ENCODE measurements at regions not wholly inside any gene's neighbourhood (a gene's known extent, or its start where the extent isn't known, plus 50 kb on each side); places are given as distances from the start of the nearest gene placed in this dataset.

GRCh38 chr7:12085516-12085915 lies 125.6 kb upstream of the TMEM106B start:
- DNase-seq (ENCODE audit: low read depth) = no peak
- TF ChIP-seq CTCF (conservative IDR thresholded peaks at IDR 0.05; ENCODE audit: low read depth, low read length) = no peak
- H3K4me3 ChIP-seq (ENCODE audit: low read depth, low read length) = no peak overlapping the region

- H3K4me3 ChIP-seq (ENCODE audit: low read depth, low read length) = no peak overlapping the region
These were observed 120.9 kb upstream of the TMEM106B start for GRCh38 chr7:12089951-12090756.

GRCh38 chr7:12090757-12091221 lies 120.3 kb upstream of the TMEM106B start:
- TF ChIP-seq CTCF (conservative IDR thresholded peaks at IDR 0.05; ENCODE audit: low read depth, low read length) = no peak
- DNase-seq (ENCODE audit: low read depth) = no peak
- H3K4me3 ChIP-seq (ENCODE audit: low read depth, low read length) = no peak overlapping the region

More at GRCh38 chr7:12089951-12090756, 120.9 kb upstream of the TMEM106B start:
- no peak for TF ChIP-seq CTCF (conservative IDR thresholded peaks at IDR 0.05; ENCODE audit: low read depth, low read length)
- no peak for DNase-seq (ENCODE audit: low read depth)

DNA sequence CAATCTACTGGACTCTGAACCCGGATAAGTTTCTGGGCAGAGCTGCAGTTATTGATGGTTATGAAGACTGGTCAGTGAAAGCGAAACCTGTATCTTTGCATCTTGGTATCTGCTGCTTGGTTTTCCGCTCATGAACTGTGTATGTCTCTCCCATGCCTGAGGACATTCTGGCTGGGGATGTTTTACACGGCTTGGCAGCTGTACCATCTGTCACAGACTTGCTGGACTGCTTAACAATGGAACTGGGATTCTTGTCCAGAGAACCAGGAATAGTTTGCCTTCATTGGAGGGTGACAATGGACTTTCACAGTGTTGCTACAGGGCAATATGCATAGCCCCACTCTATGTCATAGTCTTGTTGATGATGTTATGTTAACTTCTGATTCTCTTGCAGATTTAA lies 119.9 kb upstream of the TMEM106B start:
- TF ChIP-seq CTCF (conservative IDR thresholded peaks at IDR 0.05; ENCODE audit: low read depth, low read length) = no peak
- no peak for DNase-seq (ENCODE audit: low read depth)
- no peak overlapping the region for H3K4me3 ChIP-seq (ENCODE audit: low read depth, low read length)

DNA sequence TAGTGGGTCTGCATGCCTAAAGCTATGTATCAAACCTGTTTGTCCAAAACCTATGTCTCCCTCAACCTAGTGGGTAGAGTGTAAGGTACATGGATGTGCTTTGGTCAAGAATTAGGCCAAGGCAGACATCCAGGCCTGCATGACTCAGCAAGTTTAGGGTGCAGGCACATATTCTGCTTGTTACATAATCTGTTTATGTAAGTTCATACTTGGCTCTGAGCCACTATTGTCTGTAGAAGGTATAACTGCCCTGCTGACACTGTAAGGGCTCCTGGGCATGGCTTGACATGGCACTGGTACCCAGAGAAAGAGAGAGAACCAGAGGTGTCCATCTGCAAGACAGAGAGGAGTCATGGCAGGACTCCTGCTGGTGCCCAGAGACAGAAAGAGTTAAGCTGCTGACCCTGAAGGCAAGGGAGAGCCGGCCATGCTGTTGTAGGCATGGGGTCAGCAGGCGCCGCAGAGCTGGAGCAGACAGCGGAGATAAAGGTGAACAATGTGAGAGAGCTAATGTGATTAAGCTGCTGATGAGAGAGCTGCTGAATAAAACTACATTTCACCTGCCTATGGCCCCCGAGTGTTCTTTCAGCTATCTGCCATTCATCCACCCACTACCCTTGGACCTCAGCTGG lies 118.5 kb upstream of the TMEM106B start:
- DNase-seq (ENCODE audit: low read depth) = no peak
- TF ChIP-seq CTCF (conservative IDR thresholded peaks at IDR 0.05; ENCODE audit: low read depth, low read length) = no peak
- H3K4me3 ChIP-seq (ENCODE audit: low read depth, low read length) = no peak overlapping the region

- DNase-seq (ENCODE audit: low read depth) = no peak
- no peak for TF ChIP-seq CTCF (conservative IDR thresholded peaks at IDR 0.05; ENCODE audit: low read depth, low read length)
- no peak overlapping the region for H3K4me3 ChIP-seq (ENCODE audit: low read depth, low read length)
These were observed 117.7 kb upstream of the TMEM106B start for GRCh38 chr7:12093365-12093764.

Data from epithelial cell of proximal tubule (primary cell).